Activated T-cell treated with anti-CD3 and anti-CD28 coated beads for 24 hours (primary cell): ENCODE measurements at regions not wholly inside any gene's neighbourhood (a gene's known extent, or its start where the extent isn't known, plus 50 kb on each side); places are given as distances from the start of the nearest gene placed in this dataset.

Source experiments
- DNase-seq: peaks from one replicate; pipeline ENCODE4 v3.0.0-alpha.2; 2020; ENCODE audit warnings: low read depth

- DNase-seq: no peak
Observed at GRCh38 chr1:2971101-2971501, 50.2 kb upstream of the ACTRT2 start.
